Lung (tissue), 11 donors: ENCODE measurements at regions not wholly inside any gene's neighbourhood (a gene's known extent, or its start where the extent isn't known, plus 50 kb on each side); places are given as distances from the start of the nearest gene placed in this dataset.
A peak's percentile ranks its signal among the peaks of the same experiment; 100 is the strongest.
"Not testable (repeated sequence)": the region's sequence is repeated elsewhere in the genome, so short reads cannot be mapped to it uniquely, and the experiment has no call there.

ENCODE experiments used
- ATAC-seq: fragments of 200-7000 bp; cut with Tn5 transposase; one replicate; pipeline ENCODE4 v1.9.1; 2020; ENCODE audit warnings: moderate number of reproducible peaks; ENCODE audit not compliant: insufficient read depth, low FRiP score
- DNase-seq, 3 donors: peaks; one replicate each; pipeline ENCODE4 v3.0.0-alpha.2; 2013 to 2017
- H3K27ac ChIP-seq, 2 donors: one replicate each; pipeline ENCODE4 v1.5.1; 2013; ENCODE audit warnings: mild to moderate bottlenecking in 2 of 2, moderate library complexity in 2 of 2, control low read depth in 1 of 2, inconsistent platforms in 1 of 2, low read depth in 1 of 2, low read length in 1 of 2
- H3K27me3 ChIP-seq, 3 donors: one replicate each; pipeline ENCODE4 v1.5.1; 2013; ENCODE audit warnings: low read length in 2 of 3; ENCODE audit not compliant: control insufficient read depth in 3 of 3, insufficient read depth in 3 of 3
- H3K36me3 ChIP-seq, 4 donors: one replicate each; pipeline ENCODE4 v1.5.1; 2013; ENCODE audit warnings: low read length in 4 of 4, mild to moderate bottlenecking in 1 of 4, moderate library complexity in 1 of 4; ENCODE audit not compliant: control insufficient read depth in 4 of 4, insufficient read depth in 4 of 4
- H3K4me1 ChIP-seq, 5 donors: one replicate each; pipeline ENCODE4 v1.5.1; 2013; ENCODE audit warnings: low read length in 5 of 5, mild to moderate bottlenecking in 2 of 5, moderate library complexity in 1 of 5; ENCODE audit not compliant: control insufficient read depth in 5 of 5, insufficient read depth in 5 of 5
- H3K4me3 ChIP-seq: one replicate; pipeline ENCODE4 v1.5.1; 2013; ENCODE audit warnings: mild to moderate bottlenecking, control low read depth, moderate library complexity
- H3K9ac ChIP-seq, 2 donors: one replicate each; pipeline ENCODE4 v1.5.1; 2013; ENCODE audit warnings: low read length in 2 of 2, control low read depth in 1 of 2; ENCODE audit not compliant: insufficient read depth in 1 of 2
- H3K9me3 ChIP-seq, 4 donors: one replicate each; pipeline ENCODE4 v1.5.1; 2013; ENCODE audit warnings: low read length in 3 of 4, mild to moderate bottlenecking in 1 of 4, moderate library complexity in 1 of 4; ENCODE audit not compliant: control insufficient read depth in 4 of 4, insufficient read depth in 3 of 4
- WGBS, 2 donors: extraction: QIAGEN DNeasy Blood & Tissue Kit; methylation state at CpG; one replicate each; pipeline ENCODE4 v1.1.7; 2013; 5-methylcytosine and 5-hydroxymethylcytosine counted together
- TF ChIP-seq, protein P1 (sequence below): IDR thresholded peaks from 2 replicates; pipeline ENCODE4 v1.5.1; 2012; ENCODE audit warnings: mild to moderate bottlenecking; ENCODE audit errors: control extremely low read depth, extremely low read depth
- donor health status: control.
- donor health status: control.
- donor health status: Bipolar disorder and iron deficiency.
- donor health status: healthy.
- donor health status: DM: yes; HTN: yes; CAD: no.

DNA sequence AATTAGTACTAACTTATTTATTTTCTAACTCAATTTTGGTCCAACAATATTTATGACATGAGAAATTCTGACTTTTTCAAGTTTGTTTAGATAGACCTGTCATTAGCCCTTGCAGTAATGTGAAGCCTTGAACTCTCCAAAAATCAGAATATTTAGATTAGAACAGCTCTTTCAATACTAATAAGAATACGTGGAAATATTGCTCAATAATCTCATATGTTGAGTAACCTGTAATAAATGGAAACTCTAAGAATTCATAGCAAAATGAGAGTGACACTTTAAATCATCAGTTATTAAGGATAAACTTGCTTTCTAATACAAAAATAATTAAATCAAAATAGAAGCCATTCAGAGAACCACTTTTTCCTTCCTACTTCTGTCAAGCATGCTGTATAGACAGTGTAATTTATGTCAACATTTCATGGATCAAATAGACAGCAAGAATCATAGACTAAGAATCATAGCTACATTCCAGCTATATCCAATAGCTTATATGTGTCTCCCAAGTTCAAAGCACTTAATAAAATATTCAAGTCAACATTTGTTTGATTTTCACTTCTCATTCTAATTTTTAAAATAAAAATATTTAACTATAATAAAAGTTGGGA is 710.3 kb upstream of the SOX11 start:
- TF ChIP-seq, protein P1, sequence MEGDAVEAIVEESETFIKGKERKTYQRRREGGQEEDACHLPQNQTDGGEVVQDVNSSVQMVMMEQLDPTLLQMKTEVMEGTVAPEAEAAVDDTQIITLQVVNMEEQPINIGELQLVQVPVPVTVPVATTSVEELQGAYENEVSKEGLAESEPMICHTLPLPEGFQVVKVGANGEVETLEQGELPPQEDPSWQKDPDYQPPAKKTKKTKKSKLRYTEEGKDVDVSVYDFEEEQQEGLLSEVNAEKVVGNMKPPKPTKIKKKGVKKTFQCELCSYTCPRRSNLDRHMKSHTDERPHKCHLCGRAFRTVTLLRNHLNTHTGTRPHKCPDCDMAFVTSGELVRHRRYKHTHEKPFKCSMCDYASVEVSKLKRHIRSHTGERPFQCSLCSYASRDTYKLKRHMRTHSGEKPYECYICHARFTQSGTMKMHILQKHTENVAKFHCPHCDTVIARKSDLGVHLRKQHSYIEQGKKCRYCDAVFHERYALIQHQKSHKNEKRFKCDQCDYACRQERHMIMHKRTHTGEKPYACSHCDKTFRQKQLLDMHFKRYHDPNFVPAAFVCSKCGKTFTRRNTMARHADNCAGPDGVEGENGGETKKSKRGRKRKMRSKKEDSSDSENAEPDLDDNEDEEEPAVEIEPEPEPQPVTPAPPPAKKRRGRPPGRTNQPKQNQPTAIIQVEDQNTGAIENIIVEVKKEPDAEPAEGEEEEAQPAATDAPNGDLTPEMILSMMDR: no peak
- Histone ChIP-seq H3K9me3 (no peaks in the 10 kb centered on the region), H3K4me1 (peaks cover 0 to 17% (median 0%) of the 10 kb centered on the region in 5 donors), H3K27me3 (no peaks in the 10 kb centered on the region), H3K9ac (no peak overlapping the region), H3K4me3 (no peak overlapping the region), H3K36me3 (no peaks in the 10 kb centered on the region), H3K27ac (no peak overlapping the region)
- ATAC-seq (no peak), DNase-seq (peak in 1 of 3 donors; percentile 5)
- WGBS, 2 donors: 40 to 45% methylated on average over 1 of the region's 1 CpG

GRCh38 chr2:4988444-4988843 is 703.7 kb upstream of the SOX11 start:
- not testable (repeated sequence) for H3K27me3 ChIP-seq, H3K9me3 ChIP-seq, H3K27ac ChIP-seq, H3K9ac ChIP-seq, ATAC-seq, H3K4me3 ChIP-seq, DNase-seq, H3K36me3 ChIP-seq, H3K4me1 ChIP-seq
- 82 to 84% methylated on average over 5 of the region's 5 CpGs for WGBS, 2 donors

GRCh38 chr2:4992226-4992625 is 700.0 kb upstream of the SOX11 start:
- ATAC-seq (no peak), DNase-seq (peak in 2 of 3 donors; percentile 20 to 34)
- Histone ChIP-seq H3K4me1 (no peaks in the 10 kb centered on the region), H3K27me3 (no peaks in the 10 kb centered on the region), H3K4me3 (no peak overlapping the region), H3K9ac (no peak overlapping the region), H3K9me3 (no peaks in the 10 kb centered on the region), H3K27ac (no peak overlapping the region), H3K36me3 (no peaks in the 10 kb centered on the region)
- WGBS, 2 donors: 57 to 63% methylated on average over 4 of the region's 4 CpGs
- TF ChIP-seq, protein P1: no peak

GRCh38 chr2:4995466-4995865 is 696.7 kb upstream of the SOX11 start:
- Histone ChIP-seq H3K9me3 (no peaks in the 10 kb centered on the region), H3K9ac (no peak overlapping the region), H3K36me3 (no peaks in the 10 kb centered on the region), H3K4me3 (no peak overlapping the region), H3K27ac (no peak overlapping the region), H3K27me3 (no peaks in the 10 kb centered on the region), H3K4me1 (no peaks in the 10 kb centered on the region)
- 70 to 75% methylated on average over 5 of the region's 5 CpGs for WGBS, 2 donors
- TF ChIP-seq, protein P1: no peak
- no peak for ATAC-seq
- no peak for DNase-seq
